Natural killer cell (primary cell): ENCODE measurements at regions not wholly inside any gene's neighbourhood (a gene's known extent, or its start where the extent isn't known, plus 50 kb on each side); places are given as distances from the start of the nearest gene placed in this dataset.
"Not testable (repeated sequence)": the region's sequence is repeated elsewhere in the genome, so short reads cannot be mapped to it uniquely, and the experiment has no call there.

Source experiments
- ATAC-seq, 3 donors: fragments of 150-1000 bp in 2 of 3; fragments of 200-7000 bp in 1 of 3; cut with Tn5 transposase; 1 replicate in 1 of 3; 2 replicates in 2 of 3; pipeline ENCODE4 v1.10.0; 2021; ENCODE audit warnings: mild to moderate bottlenecking in 2 of 3, moderate library complexity in 2 of 3
- DNase-seq, 2 donors: peaks; one replicate each; pipeline versions ENCODE4 v3.0.0 to v3.0.0-alpha.2; 2013 to 2021; ENCODE audit warnings: mixed read lengths in 1 of 2
- H3K27ac ChIP-seq: one replicate; pipeline ENCODE4 v1.5.1; 2013; ENCODE audit warnings: mild to moderate bottlenecking, low read length
- H3K27me3 ChIP-seq: one replicate; pipeline ENCODE4 v1.6.1; 2013; ENCODE audit warnings: low read length; ENCODE audit not compliant: control insufficient read depth, insufficient read depth
- H3K36me3 ChIP-seq: one replicate; pipeline ENCODE4 v1.6.1; 2013; ENCODE audit warnings: low read length; ENCODE audit not compliant: control insufficient read depth, insufficient read depth
- H3K4me1 ChIP-seq: one replicate; pipeline ENCODE4 v1.6.1; 2013; ENCODE audit warnings: low read length; ENCODE audit not compliant: control insufficient read depth, insufficient read depth
- H3K4me3 ChIP-seq: one replicate; pipeline ENCODE4 v1.5.1; 2013; ENCODE audit warnings: low read length
- H3K9me3 ChIP-seq: one replicate; pipeline ENCODE4 v1.6.1; 2013; ENCODE audit warnings: low read length; ENCODE audit not compliant: control insufficient read depth, insufficient read depth
- H3K27ac Mint-ChIP-seq, 2 donors: one replicate each; pipeline ENCODE4 v1.8.0; 2022; ENCODE audit warnings: mild to moderate bottlenecking in 2 of 2, mixed read lengths in 2 of 2, moderate library complexity in 1 of 2
- H3K27me3 Mint-ChIP-seq, 2 donors: one replicate each; pipeline ENCODE4 v1.8.0; 2022; ENCODE audit warnings: low read depth in 2 of 2, mixed read lengths in 2 of 2
- H3K36me3 Mint-ChIP-seq: one replicate; pipeline ENCODE4 v1.8.0; 2022; ENCODE audit warnings: mixed read lengths
- H3K4me1 Mint-ChIP-seq, 2 donors: one replicate each; pipeline ENCODE4 v1.8.0; 2022; ENCODE audit warnings: mixed read lengths in 2 of 2
- H3K4me3 Mint-ChIP-seq: one replicate; pipeline ENCODE4 v1.8.0; 2022; ENCODE audit warnings: mild to moderate bottlenecking, moderate library complexity, mixed read lengths
- H3K9me3 Mint-ChIP-seq, 2 donors: one replicate each; pipeline ENCODE4 v1.8.0; 2022; ENCODE audit warnings: mixed read lengths in 2 of 2
- CTCF ChIP-seq: fragments of 200-600 bp; IDR thresholded peaks from one replicate; pipeline ENCODE4 v1.8.0; 2022; ENCODE audit warnings: antibody characterized with exemption
- WGBS: methylation state at CpG from one replicate; pipeline ENCODE4 v1.1.7; 2013; ENCODE audit warnings: missing lambda C conversion rate; ENCODE audit not compliant: insufficient coverage; 5-methylcytosine and 5-hydroxymethylcytosine counted together
- intact Hi-C: fragments of 100-400 bp; cut with micrococcal nuclease; formaldehyde crosslinking; loops from one replicate; pipeline ENCODE4 v1.14.2; 2022

- H3K4me1 Mint-ChIP-seq, result no peaks in the 10 kb centered on the region
- H3K27me3 Mint-ChIP-seq, result peaks cover 4 to 12% of the 10 kb centered on the region in 2 donors
- no peak overlapping the region for H3K27ac Mint-ChIP-seq
- peaks cover 2% of the 10 kb centered on the region for H3K27me3 ChIP-seq
- no peak for TF ChIP-seq CTCF
- intact Hi-C loops, result no loop called here
- H3K4me3 Mint-ChIP-seq, result no peak overlapping the region
- no peaks in the 10 kb centered on the region for H3K36me3 ChIP-seq
- no peaks in the 10 kb centered on the region for H3K36me3 Mint-ChIP-seq
- H3K9me3 Mint-ChIP-seq, result no peaks in the 10 kb centered on the region
- H3K27ac ChIP-seq, result no peak overlapping the region
- WGBS, result 94% methylated on average over 2 of the region's 2 CpGs
- no peak overlapping the region for H3K4me3 ChIP-seq
- H3K9me3 ChIP-seq, result no peaks in the 10 kb centered on the region
- ATAC-seq (no peak), DNase-seq (no peak)
- H3K4me1 ChIP-seq, result no peaks in the 10 kb centered on the region
Measured at GRCh38 chr15:79570004-79570403, 137.9 kb downstream of the MINAR1 start.

GRCh38 chr15:79572691-79573404 is 140.7 kb downstream of the MINAR1 start:
- DNase-seq (no peak), ATAC-seq (no peak)
- Histone ChIP-seq H3K4me1 (no peaks in the 10 kb centered on the region), H3K9me3 (no peaks in the 10 kb centered on the region), H3K27ac (no peak overlapping the region), H3K36me3 (no peaks in the 10 kb centered on the region), H3K27me3 (no peaks in the 10 kb centered on the region), H3K4me3 (no peak overlapping the region)
- no peaks in the 10 kb centered on the region for H3K4me1 Mint-ChIP-seq
- no peak overlapping the region for H3K4me3 Mint-ChIP-seq
- H3K36me3 Mint-ChIP-seq, result no peaks in the 10 kb centered on the region
- no peaks in the 10 kb centered on the region for H3K9me3 Mint-ChIP-seq
- TF ChIP-seq CTCF, result no peak
- H3K27me3 Mint-ChIP-seq, result peaks cover 6 to 13% of the 10 kb centered on the region in 2 donors
- intact Hi-C loops, result no loop called here
- 88% methylated on average over 6 of the region's 6 CpGs for whole genome bisulfite sequencing
- H3K27ac Mint-ChIP-seq, result no peak overlapping the region

DNA sequence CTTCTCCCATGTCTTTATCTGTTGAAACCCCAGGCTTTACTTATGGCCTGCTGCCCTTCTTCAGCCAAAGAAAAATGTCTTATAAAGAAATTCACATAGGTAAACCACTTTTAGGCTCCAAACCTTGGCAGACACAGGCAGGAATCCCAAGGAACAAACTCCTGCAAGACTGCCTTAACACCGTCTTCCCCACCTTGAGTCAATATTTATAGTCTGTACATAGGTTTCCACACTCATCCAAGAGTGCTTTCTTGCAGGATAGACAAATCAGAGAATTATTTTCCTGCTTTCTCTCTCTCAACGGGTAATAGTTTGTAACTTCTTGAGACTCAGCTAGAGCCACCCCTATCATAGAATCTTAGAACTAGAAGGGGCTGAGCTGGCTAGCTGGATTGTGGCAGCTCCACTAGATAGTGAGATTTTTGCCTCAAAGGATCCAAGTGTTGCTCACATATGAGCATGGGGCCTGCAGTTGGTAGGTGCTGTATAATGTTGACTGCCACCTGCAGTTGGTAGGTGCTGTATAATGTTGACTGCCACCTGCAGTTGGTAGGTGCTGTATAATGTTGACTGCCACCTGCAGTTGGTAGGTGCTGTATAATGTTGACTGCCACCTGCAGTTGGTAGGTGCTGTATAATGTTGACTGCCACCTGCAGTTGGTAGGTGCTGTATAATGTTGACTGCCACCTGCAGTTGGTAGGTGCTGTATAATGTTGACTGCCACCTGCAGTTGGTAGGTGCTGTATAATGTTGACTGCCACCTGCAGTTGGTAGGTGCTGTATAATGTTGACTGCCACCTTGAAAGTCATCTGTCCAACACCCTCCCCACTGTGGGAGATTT is 142.5 kb downstream of the MINAR1 start:
- H3K4me1 Mint-ChIP-seq, H3K9me3 Mint-ChIP-seq, H3K4me3 Mint-ChIP-seq, ATAC-seq, H3K36me3 Mint-ChIP-seq, intact Hi-C loops, H3K4me1 ChIP-seq, H3K36me3 ChIP-seq, H3K9me3 ChIP-seq, H3K27me3 ChIP-seq, H3K27me3 Mint-ChIP-seq, H3K27ac Mint-ChIP-seq, H3K27ac ChIP-seq, H3K4me3 ChIP-seq, DNase-seq: not testable (repeated sequence)
- WGBS, result 90% methylated on average over 2 of the region's 2 CpGs

DNA sequence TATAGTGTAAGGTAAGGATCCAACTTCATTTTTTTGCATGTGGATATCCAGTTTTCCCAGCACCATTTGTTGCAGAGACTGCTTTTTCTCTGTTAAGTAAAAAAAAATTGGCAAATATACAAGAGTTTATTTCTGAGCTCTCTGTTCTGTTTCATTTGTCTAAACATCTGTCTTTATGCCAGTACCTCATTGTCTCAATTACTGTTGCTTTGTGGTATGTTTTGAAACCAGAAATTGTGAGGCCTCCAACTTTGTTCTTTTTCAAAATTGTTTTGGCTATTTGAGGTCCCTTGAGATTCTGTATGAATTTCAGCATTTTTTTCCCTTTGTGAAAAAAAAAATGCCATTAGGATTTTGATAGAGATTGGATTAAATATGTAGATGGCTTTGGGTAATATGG is 150.5 kb downstream of the MINAR1 start:
- no peak overlapping the region for H3K27ac Mint-ChIP-seq
- H3K4me3 ChIP-seq, result no peak overlapping the region
- no peaks in the 10 kb centered on the region for H3K36me3 ChIP-seq
- no peak for TF ChIP-seq CTCF
- H3K27me3 ChIP-seq, result peaks cover 8% of the 10 kb centered on the region
- H3K36me3 Mint-ChIP-seq, result no peaks in the 10 kb centered on the region
- no peaks in the 10 kb centered on the region for H3K4me1 Mint-ChIP-seq
- no peak overlapping the region for H3K4me3 Mint-ChIP-seq
- intact Hi-C loops, result loop anchor here (10.0 kb wide), 1 partner anchor 62 kb away; no protein-coding TSS in a partner anchor
- H3K9me3 Mint-ChIP-seq, result no peaks in the 10 kb centered on the region
- DNase-seq, result no peak
- no peak overlapping the region for H3K27ac ChIP-seq
- H3K4me1 ChIP-seq, result no peaks in the 10 kb centered on the region
- H3K27me3 Mint-ChIP-seq, result peaks cover 29 to 45% of the 10 kb centered on the region in 2 donors
- no peaks in the 10 kb centered on the region for H3K9me3 ChIP-seq
- ATAC-seq, result no peak
